NCI-H2029 treated with DMSO at 0.1 percent for 48 hours (cell line): ENCODE measurements at regions not wholly inside any gene's neighbourhood (a gene's known extent, or its start where the extent isn't known, plus 50 kb on each side); places are given as distances from the start of the nearest gene placed in this dataset.

Experiments used
- DNase-seq: peaks from one replicate; lab custom pipeline; 2025; lab: John Stamatoyannopoulos, UW

DNA sequence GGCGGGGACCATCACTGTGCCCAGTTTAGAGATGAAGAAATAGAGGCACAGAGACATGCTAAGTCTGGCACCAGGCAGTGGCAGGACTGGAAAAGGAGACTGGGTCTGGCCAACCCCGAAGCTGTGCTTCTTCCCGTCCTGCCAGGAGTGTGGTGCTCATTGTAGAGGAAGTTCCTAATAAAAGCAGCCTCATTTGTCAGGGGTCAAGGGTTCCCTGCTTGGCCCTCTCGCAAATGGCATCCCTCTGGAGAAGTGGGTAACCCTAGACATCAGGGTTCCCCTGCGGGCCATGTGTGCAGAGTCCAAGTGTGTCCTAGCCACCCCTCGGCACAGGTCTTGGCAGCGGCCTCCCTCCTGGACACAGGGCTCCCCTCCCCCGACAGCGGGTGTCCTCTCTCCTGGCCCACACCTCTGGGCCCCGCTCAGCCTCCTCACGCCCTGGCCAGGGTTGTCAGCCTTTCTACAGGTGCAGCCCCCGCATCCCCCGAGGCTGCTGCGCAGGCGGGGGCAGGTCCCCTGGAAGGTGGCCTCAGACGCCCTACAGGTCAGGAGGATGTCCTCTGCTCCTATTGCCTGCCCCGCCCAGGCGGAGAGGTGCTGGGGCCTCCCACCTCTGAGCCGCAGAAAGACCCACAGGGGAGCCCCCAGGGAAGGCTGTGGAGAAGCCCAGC lies 61.8 kb upstream of the PRR20G start:
- DNase-seq: no peak

DNA sequence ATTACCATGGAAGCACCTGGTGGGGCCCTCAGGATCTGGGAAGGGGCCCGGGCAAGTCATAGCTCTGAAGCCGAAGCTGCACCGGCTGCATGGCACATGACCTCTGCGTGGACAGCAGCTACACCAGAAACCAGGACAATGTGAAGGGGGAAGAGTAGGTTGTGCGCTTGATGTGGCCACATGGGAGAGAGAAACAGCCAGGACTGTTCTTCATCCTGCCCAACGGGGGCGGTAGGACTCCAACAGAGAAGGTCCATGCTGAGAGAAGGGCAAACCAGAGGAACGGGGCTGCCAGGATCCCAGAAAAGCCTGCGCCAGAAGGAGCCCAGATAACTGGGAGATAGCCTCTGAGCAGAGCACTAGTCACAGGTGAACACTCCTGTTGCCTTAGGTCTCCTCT lies 54.9 kb upstream of the PRR20G start:
- no peak for DNase-seq

DNA sequence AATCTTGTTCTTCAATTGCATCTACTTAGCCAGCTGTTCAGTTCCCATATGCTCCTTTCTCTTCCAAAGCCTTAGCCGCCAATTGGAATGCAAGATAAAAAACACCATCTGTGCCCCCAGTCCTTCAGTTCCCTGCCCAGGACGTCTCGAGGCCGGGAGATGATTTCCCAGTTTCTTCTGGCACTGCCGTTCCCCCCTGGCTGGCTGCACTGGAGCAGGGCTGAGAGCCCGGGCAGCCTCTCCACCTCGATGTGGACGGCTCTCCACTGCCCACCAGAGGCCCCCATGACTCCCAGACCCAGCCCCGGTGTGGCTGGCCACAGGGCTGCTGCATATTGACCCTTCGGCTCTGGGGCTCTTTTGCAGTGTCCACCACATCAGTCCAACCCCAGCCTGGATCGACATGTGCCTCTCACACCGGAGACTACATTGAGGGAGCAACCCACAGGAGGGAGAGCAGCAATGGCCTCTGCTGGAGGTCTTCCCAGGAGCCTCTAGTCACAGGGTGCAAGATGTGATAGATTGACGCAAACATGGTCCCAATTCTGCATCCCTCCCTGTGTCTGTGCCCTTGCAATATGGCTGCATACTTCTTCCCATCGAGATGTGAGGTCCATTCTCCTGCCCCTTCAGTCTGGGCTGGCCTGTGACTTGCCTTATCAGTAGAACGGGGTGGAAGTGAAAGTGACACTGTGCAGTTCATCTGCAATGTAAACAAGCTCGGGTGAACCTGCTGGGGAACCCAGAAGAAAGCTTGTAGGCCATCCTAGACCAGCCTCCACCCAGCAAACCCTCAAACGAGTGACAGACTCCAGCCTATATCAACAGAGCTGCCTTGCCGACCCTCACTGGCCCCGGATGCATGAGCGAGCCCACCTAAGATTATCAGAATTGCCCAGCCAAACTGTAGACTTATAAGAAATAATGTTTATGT lies 52.3 kb upstream of the PRR20G start:
- DNase-seq: no peak

DNA sequence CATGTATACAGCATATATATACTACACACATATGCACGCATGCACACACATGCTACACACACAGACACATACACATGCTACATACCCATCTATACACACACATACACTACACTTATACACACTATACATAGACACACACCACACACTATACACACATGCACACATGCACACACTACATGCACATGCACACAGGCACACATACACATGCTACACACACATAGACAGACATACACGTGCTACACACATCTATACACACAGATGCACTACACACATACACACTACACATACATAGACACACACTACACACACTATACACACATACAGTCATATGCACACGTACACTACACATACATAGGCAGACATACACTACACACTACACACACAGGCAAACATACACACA lies 51.2 kb upstream of the PRR20G start:
- DNase-seq: no peak

DNA sequence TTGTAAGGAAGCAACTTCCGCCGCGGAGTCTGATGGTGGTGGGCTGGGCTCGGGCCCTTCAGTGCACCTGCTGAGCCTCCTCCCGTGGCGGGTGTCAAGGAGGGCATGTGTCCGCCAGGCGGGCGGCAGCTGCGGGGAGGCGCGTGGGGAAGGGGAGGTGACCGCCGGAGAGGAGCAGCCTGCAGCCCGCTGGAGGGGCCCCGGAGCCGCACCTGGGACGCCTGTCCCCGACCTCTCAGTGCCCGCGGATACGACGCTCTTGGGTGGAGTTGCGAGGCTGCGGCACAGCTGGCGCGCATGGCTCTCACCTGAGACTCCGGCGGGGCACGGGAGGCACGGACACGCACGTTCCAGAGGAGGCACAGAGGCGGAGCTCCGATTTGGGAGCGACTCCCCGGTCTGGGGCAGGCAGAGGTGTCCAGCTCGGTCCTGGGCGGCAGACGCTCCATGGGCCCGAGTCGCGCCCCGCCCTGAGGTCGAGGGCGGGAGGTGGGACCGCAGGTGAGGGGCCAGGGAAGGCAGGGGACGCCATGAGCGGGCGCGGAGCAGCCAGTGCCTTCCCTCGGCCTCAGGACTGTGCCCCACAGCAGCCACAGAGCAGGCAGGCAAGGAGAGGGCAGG lies 50.2 kb upstream of the PRR20G start:
- DNase-seq: no peak
